Erythroblast (primary cell): ENCODE measurements at regions not wholly inside any gene's neighbourhood (a gene's known extent, or its start where the extent isn't known, plus 50 kb on each side); places are given as distances from the start of the nearest gene placed in this dataset.

ENCODE experiments used
- GATA1 ChIP-seq: IDR thresholded peaks from 2 replicates; pipeline ENCODE4 v1.6.1; 2011; ENCODE audit warnings: low read depth, mild to moderate bottlenecking, control low read depth, low read length, moderate library complexity
- POLR2A ChIP-seq: IDR thresholded peaks from 2 replicates; pipeline ENCODE4 v1.6.1; 2011; ENCODE audit warnings: mild to moderate bottlenecking, low read length

DNA sequence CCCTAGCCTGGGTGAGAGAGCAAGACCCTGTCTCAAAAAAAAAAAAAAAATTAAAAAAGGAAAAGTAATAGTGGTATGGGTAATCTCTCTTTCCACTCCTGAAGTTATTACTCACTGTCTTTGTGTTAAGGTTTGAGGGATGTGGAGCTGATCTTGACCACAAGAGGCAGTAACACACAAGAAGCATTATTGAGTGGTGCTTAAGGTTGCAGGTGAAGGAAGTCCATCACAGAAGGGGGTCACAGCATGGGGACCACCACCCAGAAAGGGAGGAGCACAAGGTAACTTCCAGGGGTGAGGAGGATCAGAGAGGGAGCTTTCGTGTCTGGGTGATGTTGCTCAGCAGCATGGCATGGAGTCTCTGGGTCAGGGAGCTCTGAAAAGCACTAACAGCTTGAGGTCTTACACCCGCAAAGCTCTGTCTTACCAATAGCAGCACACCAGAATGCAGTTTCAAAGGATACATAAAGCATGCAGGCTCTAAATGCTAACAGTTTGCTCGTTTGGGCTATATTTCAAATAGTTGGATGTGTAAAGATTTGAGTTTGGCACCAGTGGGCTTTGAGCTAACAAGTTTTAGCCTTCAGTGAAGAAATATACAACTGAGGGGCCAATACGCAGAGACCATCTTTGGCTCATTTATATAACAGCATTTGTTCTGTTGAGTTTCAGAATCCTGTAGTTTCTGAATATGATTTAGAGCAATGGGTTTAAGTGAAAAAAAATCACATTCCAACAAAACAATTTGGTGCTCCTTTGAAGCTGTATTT, 100.4 kb upstream of the DNAJC1 start:
- TF ChIP-seq POLR2A (no peak), GATA1 (no peak)
